Spleen (tissue), 11 donors: ENCODE measurements at regions not wholly inside any gene's neighbourhood (a gene's known extent, or its start where the extent isn't known, plus 50 kb on each side); places are given as distances from the start of the nearest gene placed in this dataset.

Source experiments
- DNase-seq: peaks from one replicate; pipeline ENCODE4 v3.0.0-alpha.2; 2020
- H3K27ac ChIP-seq, 8 donors: fragments of 200-600 bp; sonication (generic) in 7 of 8; 1 replicate in 4 of 8; 2 replicates in 4 of 8; pipeline versions ENCODE4 v1.5.0 to v1.8.0; 2016 to 2021; ENCODE audit warnings: inconsistent platforms in 4 of 8, mild to moderate bottlenecking in 4 of 8, moderate library complexity in 1 of 8
- H3K27me3 ChIP-seq, 7 donors: fragments of 200-600 bp; sonication (generic) in 6 of 7; replicated peaks in 1 of 7; 1 replicate in 4 of 7; 2 replicates in 3 of 7; pipeline versions ENCODE4 v1.5.0 to v1.8.0; 2016 to 2021; ENCODE audit warnings: inconsistent platforms in 3 of 7, mild to moderate bottlenecking in 1 of 7
- H3K36me3 ChIP-seq, 6 donors: fragments of 200-600 bp; sonication (generic) in 5 of 6; 1 replicate in 4 of 6; 2 replicates in 2 of 6; pipeline versions ENCODE4 v1.5.0 to v1.8.0; 2016 to 2021; ENCODE audit warnings: inconsistent platforms in 2 of 6
- H3K4me1 ChIP-seq, 6 donors: fragments of 200-600 bp; sonication (generic) in 5 of 6; 1 replicate in 3 of 6; 2 replicates in 3 of 6; pipeline versions ENCODE4 v1.5.0 to v1.8.0; 2016 to 2021; ENCODE audit warnings: inconsistent platforms in 3 of 6
- H3K4me3 ChIP-seq, 8 donors: fragments of 200-600 bp; sonication (generic) in 7 of 8; 1 replicate in 4 of 8; 2 replicates in 4 of 8; pipeline versions ENCODE4 v1.5.0 to v1.8.0; 2016 to 2021; ENCODE audit warnings: inconsistent platforms in 4 of 8, mild to moderate bottlenecking in 4 of 8, moderate library complexity in 2 of 8
- H3K9me3 ChIP-seq, 8 donors: fragments of 200-600 bp; sonication (generic) in 7 of 8; 1 replicate in 4 of 8; 2 replicates in 4 of 8; pipeline versions ENCODE4 v1.5.0 to v1.8.0; 2016 to 2021; ENCODE audit warnings: inconsistent platforms in 4 of 8
- CTCF ChIP-seq, 11 experiments: fragments of 200-600 bp in 7 of 11; fragments of 450-650 bp in 4 of 11; sonication (generic) in 4 of 11; IDR thresholded peaks in 8 of 11; conservative IDR thresholded peaks in 3 of 11; 1 replicate in 7 of 11; 2 replicates in 4 of 11; pipeline versions ENCODE4 v1.4.0 to v1.8.0; 2016 to 2021; ENCODE audit warnings: antibody characterized with exemption in 11 of 11, inconsistent platforms in 4 of 11, mild to moderate bottlenecking in 1 of 11
- POLR2A ChIP-seq, 3 donors: fragments of 450-650 bp; IDR thresholded peaks; one replicate each; pipeline ENCODE4 v1.5.1; 2017; ENCODE audit warnings: antibody characterized with exemption in 3 of 3, mild to moderate bottlenecking in 1 of 3
- POLR2AphosphoS5 ChIP-seq, 3 donors: sonication (generic); formaldehyde crosslinking; IDR thresholded peaks; one replicate each; pipeline ENCODE4 v1.5.1; 2017; ENCODE audit warnings: antibody characterized with exemption in 3 of 3
- WGBS, 5 donors: extraction: QIAGEN DNeasy Blood & Tissue Kit in 3 of 5; methylation state at CpG; one replicate each; pipeline versions ENCODE4 v1.1.5 to v1.1.7; 2013 to 2018; 5-methylcytosine and 5-hydroxymethylcytosine counted together
- intact Hi-C: fragments of 100-400 bp; cut with DNase I; formaldehyde crosslinking; loops from one replicate; pipeline ENCODE4 v1.15.0; 2023; ENCODE audit warnings: low total_unique reads
- donor health status: healthy with polysubstance abuse.
- donor health status: DM: no; HTN: no; CAD: no; lungs with moderate emphysema.
- donor health status: DM: no; HTN: no; CAD: no.
- donor health status: Bipolar disorder and iron deficiency.
- donor health status: healthy.
- donor health status: DM: no; HTN: no; CAD: no.
- donor health status: DM: yes; HTN: yes; CAD: no.

GRCh38 chr14:106840991-106841390 is 1314.6 kb downstream of the TMEM121 start:
- DNase-seq = no peak
- Histone ChIP-seq H3K9me3 (no peaks in the 10 kb centered on the region), H3K36me3 (no peaks in the 10 kb centered on the region), H3K4me1 (peaks cover under 1 to 36% (median 18%) of the 10 kb centered on the region in 6 donors), H3K4me3 (no peak overlapping the region), H3K27ac (no peak overlapping the region), H3K27me3 (peaks cover 0 to 7% (median 0%) of the 10 kb centered on the region in 7 donors)
- intact Hi-C loops = no loop called here
- WGBS, 5 donors = 85 to 93% (median 88%) methylated on average over 4 of the region's 4 CpGs
- TF ChIP-seq CTCF (IDR thresholded peaks at IDR 0.05 in 8 of 11, conservative IDR thresholded peaks at IDR 0.05 in 3 of 11) (no peak), POLR2AphosphoS5 (IDR thresholded peaks at IDR 0.05) (no peak), POLR2A (IDR thresholded peaks at IDR 0.05) (no peak)

- DNase-seq = no peak
- TF ChIP-seq POLR2A (IDR thresholded peaks at IDR 0.05) (no peak), POLR2AphosphoS5 (IDR thresholded peaks at IDR 0.05) (no peak), CTCF (IDR thresholded peaks at IDR 0.05 in 8 of 11, conservative IDR thresholded peaks at IDR 0.05 in 3 of 11) (no peak)
- intact Hi-C loops = no loop called here
- H3K4me1 ChIP-seq = peaks cover 7 to 43% (median 25%) of the 10 kb centered on the region in 6 donors
- no peak overlapping the region for H3K27ac ChIP-seq
- H3K27me3 ChIP-seq = peaks cover 0 to 7% (median 0%) of the 10 kb centered on the region in 7 donors
- 70 to 90% (median 84%) methylated on average over 3 of the region's 3 CpGs for WGBS, 5 donors
- H3K4me3 ChIP-seq = no peak overlapping the region
- no peaks in the 10 kb centered on the region for H3K36me3 ChIP-seq
- no peaks in the 10 kb centered on the region for H3K9me3 ChIP-seq
Observed at GRCh38 chr14:106841701-106842100, 1315.3 kb downstream of the TMEM121 start.

DNA sequence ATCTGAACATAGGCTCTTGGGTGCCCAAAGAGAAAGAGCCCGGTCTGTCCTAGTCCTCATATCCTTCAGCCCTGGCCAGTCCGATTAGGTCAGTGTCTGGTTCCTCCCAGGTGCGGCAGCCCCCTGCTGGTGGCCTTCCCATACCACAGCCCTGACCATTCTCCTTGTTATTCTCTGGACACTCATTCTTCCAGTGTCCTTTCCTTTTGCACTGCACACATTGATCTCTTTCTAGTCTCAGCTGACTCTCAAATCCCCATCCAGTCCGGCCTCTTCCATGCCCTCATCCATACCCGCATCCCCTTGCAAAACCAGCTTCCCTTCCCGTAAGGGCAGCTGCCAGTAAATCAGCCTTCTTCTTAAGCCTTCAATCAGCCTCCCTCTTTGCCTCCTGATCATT is 1316.3 kb downstream of the TMEM121 start:
- Histone ChIP-seq H3K4me3 (peak overlapping the region in 1 of 8 donors; percentile 78), H3K9me3 (no peaks in the 10 kb centered on the region), H3K4me1 (peaks cover 7 to 53% (median 34%) of the 10 kb centered on the region in 6 donors), H3K27me3 (peaks cover 0 to 7% (median 0%) of the 10 kb centered on the region in 7 donors), H3K36me3 (no peaks in the 10 kb centered on the region), H3K27ac (peak overlapping the region in 1 of 8 donors; percentile 89)
- TF ChIP-seq POLR2A (IDR thresholded peaks at IDR 0.05) = no peak
- TF ChIP-seq CTCF (IDR thresholded peaks at IDR 0.05 in 8 of 11, conservative IDR thresholded peaks at IDR 0.05 in 3 of 11) = peak in 5 of 11 experiments; percentile 21 to 45 (median 37)
- no peak for DNase-seq
- WGBS, 5 donors = 74 to 88% (median 76%) methylated on average over 6 of the region's 6 CpGs
- intact Hi-C loops = no loop called here

DNA sequence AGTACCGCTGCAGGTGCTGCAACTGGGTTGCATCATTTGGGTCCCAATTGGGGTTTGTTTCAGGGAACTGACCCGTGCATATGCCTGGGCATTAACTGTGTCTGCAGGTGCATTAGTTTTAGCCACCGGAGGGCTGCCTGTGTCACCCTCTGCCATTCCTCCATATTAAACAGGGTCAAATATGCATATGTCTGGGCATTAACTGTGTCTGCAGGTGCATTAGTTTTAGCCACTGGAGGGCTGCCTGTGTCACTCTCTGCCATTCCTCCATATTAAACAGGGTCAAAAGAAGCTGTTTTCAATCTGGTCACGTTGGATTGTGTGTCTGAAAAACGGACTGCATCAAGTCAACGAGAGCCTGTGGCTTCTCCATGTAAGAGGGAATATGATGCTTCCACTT is 1317.0 kb downstream of the TMEM121 start:
- Histone ChIP-seq H3K9me3 (no peaks in the 10 kb centered on the region), H3K27me3 (peaks cover 0 to 7% (median 0%) of the 10 kb centered on the region in 7 donors), H3K36me3 (no peaks in the 10 kb centered on the region), H3K27ac (peak overlapping the region; percentile 87 to 97 (median 92)), H3K4me3 (peak overlapping the region; percentile 56 to 78 (median 59)), H3K4me1 (peaks cover 7 to 60% (median 36%) of the 10 kb centered on the region in 6 donors)
- TF ChIP-seq CTCF (IDR thresholded peaks at IDR 0.05 in 8 of 11, conservative IDR thresholded peaks at IDR 0.05 in 3 of 11) (peak in 3 of 11 experiments; percentile 5 to 28 (median 13)), POLR2AphosphoS5 (IDR thresholded peaks at IDR 0.05) (no peak), POLR2A (IDR thresholded peaks at IDR 0.05) (no peak)
- no peak for DNase-seq
- WGBS, 5 donors = 25 to 43% (median 28%) methylated on average over 6 of the region's 6 CpGs
- intact Hi-C loops = no loop called here
